M059J (cell line): ENCODE measurements at regions not wholly inside any gene's neighbourhood (a gene's known extent, or its start where the extent isn't known, plus 50 kb on each side); places are given as distances from the start of the nearest gene placed in this dataset.
"Not testable (repeated sequence)": the region's sequence is repeated elsewhere in the genome, so short reads cannot be mapped to it uniquely, and the experiment has no call there.

Experiments
- DNase-seq: peaks from one replicate; pipeline ENCODE4 v3.0.0-alpha.2; 2012; ENCODE audit warnings: low read depth

GRCh38 chr4:36590343-36590742 lies 308.9 kb downstream of the DTHD1 start:
- no peak for DNase-seq

DNA sequence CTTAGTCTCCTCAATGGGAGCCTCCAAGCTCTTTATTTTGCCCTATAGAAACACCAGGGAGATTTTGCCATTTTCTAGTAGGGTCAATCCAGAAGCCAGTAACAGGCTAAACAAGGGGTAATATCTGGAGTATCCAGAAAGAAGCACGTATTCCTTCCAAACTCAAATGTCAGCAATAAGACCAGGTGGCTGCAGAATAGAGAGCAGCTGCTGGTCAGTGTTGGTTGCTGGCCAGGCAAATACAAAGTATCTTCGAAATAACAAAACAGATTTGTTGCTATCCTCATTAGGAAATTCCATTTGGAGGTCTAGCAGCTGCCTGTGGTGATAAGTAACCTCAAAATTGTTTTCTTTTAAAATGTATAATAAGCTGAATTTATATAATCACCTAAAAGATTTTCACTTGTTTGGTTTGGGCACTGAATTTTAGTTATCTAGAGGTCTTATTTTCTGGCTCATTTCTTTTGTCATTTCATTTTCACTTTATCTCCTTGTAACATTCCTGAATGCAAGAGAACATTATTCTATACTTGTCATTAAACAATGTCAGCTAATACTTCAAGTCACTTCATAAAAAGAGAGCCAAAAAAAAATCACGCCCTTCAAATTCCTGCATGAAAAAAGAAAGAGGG lies 320.6 kb downstream of the DTHD1 start:
- DNase-seq: no peak

- DNase-seq: no peak
These were observed 328.2 kb downstream of the DTHD1 start for GRCh38 chr4:36609661-36610060.

- no peak for DNase-seq
These were observed 329.2 kb downstream of the DTHD1 start for GRCh38 chr4:36610628-36611027.

DNA sequence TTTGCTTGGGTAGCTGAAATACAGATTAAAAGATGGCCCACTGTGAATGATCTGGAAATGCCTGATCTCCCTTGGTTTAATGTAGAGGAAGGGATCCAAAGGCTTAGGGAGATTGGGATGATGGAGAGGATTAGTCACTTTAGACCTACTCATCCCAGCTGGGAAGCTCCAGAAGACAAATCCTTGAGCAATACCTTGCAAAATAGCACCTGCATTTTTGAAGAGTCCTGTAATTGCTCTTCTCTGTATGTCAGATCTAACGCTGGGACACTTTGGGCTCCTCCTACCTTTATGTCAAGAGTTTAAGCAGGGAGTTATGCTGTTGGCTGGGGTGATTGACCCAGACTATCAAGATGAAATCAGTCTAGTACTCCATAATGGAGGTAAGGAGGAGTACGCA lies 331.7 kb downstream of the DTHD1 start:
- DNase-seq: not testable (repeated sequence)

DNA sequence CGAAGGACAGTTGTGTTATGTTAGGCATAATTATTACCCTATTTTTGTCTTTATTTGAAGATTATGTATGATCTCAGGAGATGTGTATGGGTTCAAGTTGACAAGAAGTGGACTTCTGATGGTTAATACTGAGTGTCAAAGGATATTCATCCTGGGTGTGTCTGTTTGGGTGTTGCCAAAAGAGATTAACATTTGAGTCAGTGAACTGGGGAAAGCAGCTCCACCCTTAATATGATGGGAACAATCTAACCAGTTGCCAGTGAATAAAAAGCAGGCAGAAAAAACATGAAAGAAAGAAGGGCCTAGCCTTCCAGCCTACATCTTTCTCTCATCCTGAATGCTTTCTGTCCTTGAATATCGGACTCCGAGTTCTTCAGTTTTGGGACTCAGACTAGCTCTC lies 332.6 kb downstream of the DTHD1 start:
- no peak for DNase-seq

GRCh38 chr4:36618102-36618501 lies 336.7 kb downstream of the DTHD1 start:
- no peak for DNase-seq

DNA sequence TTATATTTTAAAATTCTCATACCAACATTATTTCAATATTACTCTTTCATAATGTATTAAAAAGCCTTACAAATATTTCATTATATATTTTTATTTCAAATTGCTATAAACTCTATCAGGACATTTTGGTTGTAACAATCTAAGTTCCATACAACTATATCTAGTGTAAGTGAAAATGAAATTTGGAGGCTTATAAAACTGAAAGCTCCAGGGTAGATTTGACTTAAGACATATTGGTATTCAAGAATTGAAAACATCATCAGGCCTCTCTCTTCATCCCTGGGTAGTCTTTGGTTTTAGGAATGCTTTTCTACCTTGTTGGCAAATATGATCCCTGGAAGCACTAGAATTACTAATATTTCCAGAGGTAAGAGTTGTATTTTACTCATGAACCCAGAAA lies 342.6 kb downstream of the DTHD1 start:
- no peak for DNase-seq

GRCh38 chr4:36638273-36638811 lies 356.9 kb downstream of the DTHD1 start:
- DNase-seq: no peak

DNA sequence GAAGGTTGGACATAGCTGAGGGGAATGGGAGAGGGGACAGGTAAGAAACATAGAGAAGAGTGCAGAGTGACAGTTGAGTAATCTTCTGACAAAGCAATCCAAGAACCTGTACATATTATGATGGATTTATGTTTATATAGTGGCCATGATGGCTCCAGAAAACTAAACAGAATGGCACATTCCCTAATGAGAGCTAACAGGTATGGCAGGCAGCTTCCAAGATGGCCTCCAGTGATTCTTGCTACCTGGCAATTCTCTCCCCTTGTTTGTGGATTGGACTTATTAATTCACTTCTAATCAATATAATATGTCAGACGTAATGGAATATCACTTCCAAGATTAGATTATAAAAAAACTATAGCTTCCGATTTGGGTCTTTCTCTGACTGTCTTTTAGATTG lies 359.5 kb downstream of the DTHD1 start:
- no peak for DNase-seq

- DNase-seq: no peak
These were observed 369.8 kb downstream of the DTHD1 start for GRCh38 chr4:36651253-36651652.

DNA sequence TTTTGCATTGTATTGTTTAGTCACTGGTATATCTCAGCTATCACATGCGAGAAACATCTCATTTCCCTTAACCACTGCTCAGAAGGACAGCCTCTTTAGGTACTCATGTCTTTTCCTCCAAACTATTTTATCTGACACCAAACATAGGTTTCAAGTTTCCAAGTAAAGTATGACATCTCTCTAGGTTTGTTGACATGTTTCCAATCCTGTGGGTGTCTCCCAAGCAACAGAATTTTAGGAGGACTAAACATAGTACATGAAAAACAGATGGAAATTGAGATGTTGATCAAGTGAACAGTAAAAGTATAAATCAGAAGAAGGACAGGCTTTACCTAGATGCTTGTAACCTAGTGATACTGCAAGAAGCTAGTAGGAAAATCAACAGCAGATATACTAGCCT lies 371.4 kb downstream of the DTHD1 start:
- DNase-seq: no peak

- no peak for DNase-seq
These were observed 384.6 kb downstream of the DTHD1 start for GRCh38 chr4:36665985-36666527.

- DNase-seq: no peak
These were observed 394.0 kb downstream of the DTHD1 start for GRCh38 chr4:36675436-36675835.

DNA sequence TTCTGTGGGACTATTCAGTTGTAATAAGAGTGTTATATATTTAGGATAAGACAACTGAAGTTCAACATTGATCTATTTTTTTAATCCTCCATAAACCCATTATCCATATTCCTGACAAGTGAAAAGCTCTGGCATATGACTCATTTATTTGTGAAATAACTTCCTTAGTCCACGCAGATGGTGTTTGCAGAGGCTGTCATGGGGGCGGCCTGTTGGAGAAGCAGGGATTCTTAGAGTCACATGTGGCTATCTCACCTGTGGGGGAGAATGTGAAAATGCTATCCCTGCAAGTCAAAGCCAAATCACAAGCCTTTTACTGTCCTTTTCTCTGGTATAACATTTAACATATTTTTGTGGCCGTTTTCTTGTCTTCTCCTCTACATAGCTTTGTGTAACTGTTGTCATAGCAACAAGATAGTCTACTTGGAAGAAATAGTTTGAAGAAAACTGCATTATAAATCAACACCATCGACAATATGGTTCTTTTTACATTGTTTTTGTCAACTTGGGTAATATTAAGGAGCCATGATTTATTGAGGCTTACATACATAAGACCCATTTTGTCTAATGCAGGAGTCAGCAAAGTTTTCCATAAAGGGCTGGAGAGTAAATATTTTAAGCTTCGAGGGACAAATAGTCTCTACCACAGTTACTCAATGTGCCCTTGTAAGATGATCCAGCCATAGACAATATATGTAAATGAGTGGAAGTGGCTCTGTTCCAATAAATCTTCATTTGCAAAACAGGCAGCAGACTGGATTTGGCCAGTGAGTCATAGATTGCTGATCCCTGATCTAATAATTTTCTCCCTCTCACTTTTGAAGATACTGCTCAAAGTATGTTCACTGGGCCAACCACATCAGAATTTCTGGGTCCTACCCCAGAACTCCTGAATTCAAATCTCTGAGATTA lies 395.0 kb downstream of the DTHD1 start:
- no peak for DNase-seq

DNA sequence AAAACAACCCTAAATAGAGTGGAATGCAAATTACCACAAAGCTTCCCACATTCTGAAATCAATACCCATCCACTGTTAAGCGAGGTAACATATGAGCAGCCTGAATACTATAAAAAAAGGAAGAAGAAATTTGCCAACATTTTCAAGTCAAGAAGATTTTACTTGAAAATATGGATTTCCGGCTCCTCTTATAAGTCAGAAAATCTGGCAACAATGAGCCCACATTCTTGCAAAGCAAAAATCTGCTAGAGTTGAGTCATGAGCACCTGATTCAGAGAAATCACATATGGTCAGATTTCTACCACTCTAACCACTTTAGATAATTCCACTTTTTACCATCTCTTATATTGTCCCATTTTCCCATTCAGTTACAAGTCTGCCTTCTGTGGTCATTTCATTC lies 395.7 kb downstream of the DTHD1 start:
- no peak for DNase-seq

GRCh38 chr4:36677874-36678273 lies 396.5 kb downstream of the DTHD1 start:
- DNase-seq: no peak

DNA sequence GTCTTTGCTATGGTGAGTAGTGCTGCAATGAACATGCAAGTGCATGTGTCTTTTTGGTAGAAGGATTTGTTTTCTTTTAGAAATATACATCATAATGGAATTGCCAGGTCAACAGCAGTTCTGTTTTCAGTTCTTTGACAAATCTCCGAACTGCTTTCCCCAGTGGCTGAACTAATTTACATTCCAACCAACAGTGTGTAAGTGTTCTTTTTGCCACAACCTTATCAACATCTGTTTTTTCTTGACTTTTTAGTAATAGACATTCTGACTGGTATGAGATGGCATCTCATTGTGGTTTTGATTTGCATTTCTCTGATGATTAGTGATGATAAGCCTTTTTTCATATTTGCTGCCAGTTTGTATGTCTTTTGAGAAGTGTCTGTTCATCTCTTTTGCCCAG lies 406.3 kb downstream of the DTHD1 start:
- DNase-seq: peak; percentile 0

DNA sequence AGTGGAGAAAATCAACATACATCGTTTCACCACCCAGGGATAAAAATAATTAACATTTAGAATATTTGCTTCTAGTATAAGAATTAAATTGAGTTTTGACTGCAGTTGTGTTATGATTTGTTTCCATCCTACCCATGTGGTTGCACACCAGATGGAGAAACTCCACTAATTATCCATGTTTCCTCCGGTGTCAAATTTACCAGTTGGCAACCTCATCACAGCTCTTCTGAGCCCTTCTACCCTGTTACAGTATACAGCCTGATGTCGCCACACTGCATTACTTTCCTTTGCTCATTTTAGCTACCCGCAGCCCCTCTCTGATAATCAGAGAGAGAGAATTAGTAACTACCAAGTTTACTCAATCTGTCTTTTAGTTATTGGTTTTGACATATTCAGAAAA lies 411.2 kb downstream of the DTHD1 start:
- DNase-seq: no peak

DNA sequence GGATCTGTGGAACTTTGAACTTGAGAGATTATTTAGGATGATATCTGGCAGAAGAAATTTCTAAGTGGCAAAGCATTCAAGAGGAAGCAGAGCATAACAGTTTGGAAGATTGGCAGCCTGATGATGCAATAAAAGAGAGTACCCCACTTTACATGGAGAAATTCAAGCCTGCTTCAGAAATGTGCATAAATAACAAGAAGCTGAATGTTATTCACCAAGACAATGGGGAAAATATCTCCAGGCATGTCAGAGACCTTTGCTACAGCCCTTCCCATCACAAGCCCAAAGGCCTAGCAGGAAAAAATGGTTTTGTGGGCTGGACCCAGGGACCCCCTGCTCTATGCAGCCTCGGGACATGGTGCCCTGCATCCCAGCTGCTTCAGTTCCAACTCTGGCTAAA lies 420.8 kb downstream of the DTHD1 start:
- no peak for DNase-seq

GRCh38 chr4:36704289-36704688 lies 422.9 kb downstream of the DTHD1 start:
- DNase-seq: no peak

DNA sequence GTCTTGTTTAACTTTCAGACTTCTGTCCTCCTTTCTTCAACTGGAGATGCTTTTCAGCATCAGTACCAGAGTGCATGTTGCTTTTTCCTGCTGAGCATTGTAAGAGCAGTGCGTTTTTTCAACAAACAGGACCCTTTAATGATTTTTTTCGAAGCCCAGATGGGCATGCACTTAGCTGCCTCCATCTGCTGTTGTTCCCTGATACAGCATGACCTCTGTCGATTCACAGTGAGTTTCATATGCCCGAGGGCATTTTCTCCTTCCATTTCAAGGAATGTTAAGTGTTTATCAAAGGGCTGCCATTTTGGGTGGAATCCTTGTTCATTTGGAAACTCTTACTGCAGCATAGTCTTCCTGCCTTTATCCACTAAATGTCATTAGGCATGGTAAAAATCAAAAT lies 428.6 kb downstream of the DTHD1 start:
- DNase-seq: no peak

- no peak for DNase-seq
These were observed 430.6 kb downstream of the DTHD1 start for GRCh38 chr4:36712013-36712412.
